Inflammatory macrophage treated with lipopolysaccharide for 4 hours (primary cell): ENCODE measurements at regions not wholly inside any gene's neighbourhood (a gene's known extent, or its start where the extent isn't known, plus 50 kb on each side); places are given as distances from the start of the nearest gene placed in this dataset.
"Not testable (repeated sequence)": the region's sequence is repeated elsewhere in the genome, so short reads cannot be mapped to it uniquely, and the experiment has no call there.

Source experiments
- DNase-seq: peaks from one replicate; pipeline ENCODE4 v3.0.0-alpha.2; 2020

GRCh38 chr2:186307871-186308270 is 178.2 kb upstream of the ZC3H15 start:
- DNase-seq, result no peak

GRCh38 chr2:186308347-186308746 is 177.7 kb upstream of the ZC3H15 start:
- no peak for DNase-seq

- no peak for DNase-seq
These were observed 176.2 kb upstream of the ZC3H15 start for GRCh38 chr2:186309901-186310300.

DNA sequence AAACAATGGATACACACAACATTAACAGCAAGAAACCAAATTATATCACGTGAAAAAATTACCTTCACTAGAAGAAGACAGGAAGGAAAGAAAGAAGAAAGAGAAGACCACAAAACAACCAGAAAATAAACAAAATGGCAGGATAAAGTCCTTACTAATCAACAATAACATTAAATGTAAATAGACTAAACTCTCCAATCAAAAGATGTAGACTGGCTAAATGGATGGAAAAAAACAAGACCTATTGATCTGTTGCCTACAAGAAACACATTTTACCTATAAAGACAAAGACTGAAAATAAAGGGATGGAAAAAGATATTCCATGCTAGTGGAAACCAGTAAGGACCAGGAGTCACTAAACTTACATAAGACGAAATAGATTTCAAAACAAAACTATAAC is 167.0 kb upstream of the ZC3H15 start:
- no peak for DNase-seq

GRCh38 chr2:186325827-186326535 is 160.1 kb upstream of the ZC3H15 start:
- DNase-seq, result no peak

DNA sequence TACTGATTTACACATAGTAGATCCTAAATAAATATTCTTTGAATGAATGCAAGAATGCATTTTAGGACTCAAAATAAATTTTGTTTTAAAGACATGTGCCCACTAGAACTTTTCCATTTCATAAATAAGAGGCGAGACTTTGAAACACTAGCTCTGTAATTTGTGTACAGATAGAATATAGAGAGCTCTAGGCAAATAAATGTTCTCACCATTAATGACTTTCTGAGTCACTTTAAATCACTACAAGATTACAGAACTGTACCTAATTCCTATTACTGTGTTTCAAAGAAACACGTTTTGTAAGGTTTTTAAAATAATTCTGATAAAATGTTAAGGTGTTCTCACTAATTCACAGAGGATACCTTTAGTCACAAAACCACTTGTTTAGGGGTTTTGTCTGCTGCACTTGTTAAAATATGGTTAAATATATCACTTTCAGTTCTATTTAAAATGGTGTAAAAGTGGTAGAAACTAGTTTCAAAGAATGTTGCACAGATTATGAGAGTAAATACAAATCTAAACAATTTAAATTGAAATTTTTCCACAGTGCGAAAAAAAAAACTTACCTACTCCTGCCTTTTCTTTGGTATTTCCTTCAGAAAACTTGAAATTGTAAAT is 158.7 kb upstream of the ZC3H15 start:
- no peak for DNase-seq

DNA sequence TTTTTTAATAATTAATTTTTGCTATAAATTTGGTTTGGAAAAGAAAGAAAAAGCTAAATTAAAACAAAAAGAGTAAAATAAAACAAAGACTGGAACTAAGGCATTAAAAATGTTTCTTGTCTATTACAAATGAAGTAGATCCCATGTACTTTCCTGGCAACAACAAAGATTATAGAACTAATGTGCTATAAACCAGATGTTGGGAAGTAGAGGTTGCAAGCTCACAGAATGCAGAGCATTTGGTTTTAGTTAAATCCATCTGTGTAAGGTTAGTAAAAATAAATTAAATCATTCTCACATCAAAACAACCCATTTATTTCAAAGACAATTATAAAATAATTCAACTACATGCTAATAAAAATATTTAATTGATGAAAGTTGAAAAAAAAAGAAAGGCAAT is 157.2 kb upstream of the ZC3H15 start:
- DNase-seq, result no peak

- DNase-seq, result no peak
These were observed 156.0 kb upstream of the ZC3H15 start for GRCh38 chr2:186330050-186330449.

DNA sequence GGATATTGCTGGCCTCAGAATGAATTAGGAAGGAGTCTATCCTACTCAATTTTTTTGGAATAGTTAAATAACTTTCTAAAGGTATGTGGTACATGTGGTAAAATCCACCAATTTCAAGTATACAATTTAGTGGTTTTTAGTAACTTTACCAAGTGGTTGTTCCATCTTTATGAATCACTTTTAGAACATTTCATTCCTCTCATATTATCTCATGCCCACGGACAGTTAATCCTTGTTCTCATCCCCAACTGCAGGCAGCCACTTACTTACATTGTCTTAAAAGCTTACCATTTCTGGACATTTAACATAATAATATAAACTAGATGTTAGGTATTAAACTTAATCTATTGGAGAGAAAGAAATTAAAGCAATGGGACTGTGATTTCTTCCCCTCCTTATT is 146.3 kb upstream of the ZC3H15 start:
- DNase-seq, result no peak

DNA sequence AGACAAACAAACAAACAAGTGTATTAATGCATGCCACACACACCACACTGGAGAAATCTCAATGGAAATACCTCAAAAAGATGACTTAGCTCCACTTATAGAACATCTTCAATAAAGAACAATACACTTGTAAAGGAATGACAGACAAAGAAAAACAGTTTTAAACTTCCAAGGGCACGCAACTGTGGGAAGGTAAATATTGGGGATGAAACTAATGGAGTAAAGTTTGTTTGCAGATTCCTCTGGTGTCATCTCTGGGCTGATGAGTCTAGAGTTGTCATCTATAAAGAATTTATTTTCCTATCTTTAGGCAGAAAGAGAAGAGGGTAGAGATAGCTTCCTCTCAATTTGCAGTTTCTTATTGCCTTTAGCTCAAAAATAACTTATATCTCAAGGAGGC is 144.0 kb upstream of the ZC3H15 start:
- DNase-seq, result no peak

DNA sequence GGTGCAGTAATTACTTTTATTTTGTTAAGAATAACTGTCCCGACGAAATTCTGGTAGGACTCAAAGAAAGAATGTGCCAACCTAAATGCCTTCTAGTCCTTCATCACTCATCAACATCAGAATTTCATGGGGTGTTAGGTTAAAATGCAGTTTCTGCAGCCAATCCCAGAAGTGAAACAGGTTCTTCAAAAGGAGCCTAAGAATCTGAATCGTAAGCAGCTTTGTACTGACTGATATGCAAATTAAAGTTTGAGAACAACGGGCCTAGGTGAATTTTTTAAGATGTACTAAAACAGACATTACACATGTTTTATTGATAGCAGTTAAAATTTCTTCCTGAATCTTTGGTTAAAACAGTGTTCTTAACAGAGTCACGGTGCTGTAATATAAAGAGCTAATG is 140.3 kb upstream of the ZC3H15 start:
- DNase-seq, result no peak

- no peak for DNase-seq
These were observed 139.8 kb upstream of the ZC3H15 start for GRCh38 chr2:186346216-186346615.

- no peak for DNase-seq
These were observed 138.6 kb upstream of the ZC3H15 start for GRCh38 chr2:186347472-186347871.

DNA sequence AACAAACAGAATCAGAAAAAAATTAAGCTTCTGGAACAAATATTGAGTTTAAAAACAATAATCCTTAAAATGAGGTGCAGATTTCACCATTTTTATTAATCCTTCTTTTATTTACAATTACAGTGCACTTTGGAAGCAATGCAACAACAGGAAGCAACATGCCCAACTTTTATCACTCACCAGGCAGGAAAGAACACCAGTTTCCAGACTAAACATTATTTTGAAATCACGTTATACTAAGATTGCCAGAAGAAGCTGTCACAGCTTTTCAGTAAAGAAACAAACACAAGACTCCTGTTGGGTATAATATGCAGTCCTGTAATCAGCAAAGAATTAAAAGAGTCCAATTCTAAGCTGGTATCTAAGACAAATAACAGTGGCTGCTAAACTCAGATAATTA is 137.9 kb upstream of the ZC3H15 start:
- DNase-seq, result no peak

DNA sequence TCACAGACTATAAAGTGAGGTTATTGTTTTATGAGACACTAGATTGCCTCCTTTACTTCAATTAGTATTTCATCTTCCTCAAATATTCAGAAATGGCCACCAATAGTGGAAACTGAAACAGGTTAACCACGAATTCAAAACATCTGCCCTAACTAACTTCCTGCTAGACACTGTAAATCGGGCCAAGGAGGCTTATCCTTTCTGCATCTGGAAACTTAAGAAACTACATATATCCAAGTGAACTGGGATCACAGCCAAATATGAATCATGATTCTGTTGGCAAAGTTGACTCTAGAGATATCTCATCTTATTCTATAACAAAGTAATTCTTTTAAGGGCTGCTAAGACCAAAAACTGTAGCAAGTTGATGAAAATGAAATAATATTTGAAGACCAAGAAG is 136.6 kb upstream of the ZC3H15 start:
- no peak for DNase-seq

- DNase-seq, result not testable (repeated sequence)
These were observed 131.9 kb upstream of the ZC3H15 start for GRCh38 chr2:186354160-186354559.

- DNase-seq, result no peak
These were observed 120.7 kb upstream of the ZC3H15 start for GRCh38 chr2:186365406-186365805.

- no peak for DNase-seq
These were observed 107.0 kb upstream of the ZC3H15 start for GRCh38 chr2:186379052-186379451.

DNA sequence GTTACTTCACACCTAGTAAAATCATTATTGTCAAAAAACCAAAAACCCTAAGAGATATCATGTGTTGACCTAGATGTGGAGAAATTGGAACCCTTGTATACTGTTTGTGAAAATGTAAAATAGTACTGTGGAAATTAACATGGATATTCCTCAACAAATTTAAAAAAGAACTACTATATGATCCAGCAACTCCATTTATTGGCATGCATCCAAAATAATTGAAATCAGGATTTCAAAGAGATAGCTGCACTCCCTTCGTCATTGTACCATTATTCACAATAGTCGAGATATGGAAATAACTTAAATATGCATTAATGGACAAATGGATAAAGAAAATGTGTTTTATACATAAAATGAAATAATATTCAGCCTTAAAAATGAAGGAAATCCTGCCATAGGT is 105.3 kb upstream of the ZC3H15 start:
- DNase-seq, result no peak

- no peak for DNase-seq
These were observed 104.5 kb upstream of the ZC3H15 start for GRCh38 chr2:186381573-186381972.

- no peak for DNase-seq
These were observed 103.1 kb upstream of the ZC3H15 start for GRCh38 chr2:186382932-186383331.

DNA sequence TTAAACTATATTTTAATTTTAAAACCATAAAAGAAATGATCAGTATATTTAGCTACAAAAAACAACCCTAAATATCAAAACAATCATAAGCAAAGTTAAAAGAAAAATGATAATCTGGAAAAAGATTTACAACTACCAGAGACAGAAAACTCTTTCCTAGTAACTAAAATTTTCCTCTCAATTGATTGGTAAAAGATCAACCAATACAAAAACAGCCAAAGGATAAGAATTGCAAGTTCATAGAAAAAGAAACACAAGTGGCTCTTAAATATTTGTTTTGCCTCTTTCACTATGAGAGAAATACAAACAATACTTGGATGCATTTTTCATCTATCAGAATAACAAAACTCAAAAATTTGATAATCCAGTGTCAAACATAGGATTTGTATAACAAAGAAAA is 101.8 kb upstream of the ZC3H15 start:
- DNase-seq, result no peak

DNA sequence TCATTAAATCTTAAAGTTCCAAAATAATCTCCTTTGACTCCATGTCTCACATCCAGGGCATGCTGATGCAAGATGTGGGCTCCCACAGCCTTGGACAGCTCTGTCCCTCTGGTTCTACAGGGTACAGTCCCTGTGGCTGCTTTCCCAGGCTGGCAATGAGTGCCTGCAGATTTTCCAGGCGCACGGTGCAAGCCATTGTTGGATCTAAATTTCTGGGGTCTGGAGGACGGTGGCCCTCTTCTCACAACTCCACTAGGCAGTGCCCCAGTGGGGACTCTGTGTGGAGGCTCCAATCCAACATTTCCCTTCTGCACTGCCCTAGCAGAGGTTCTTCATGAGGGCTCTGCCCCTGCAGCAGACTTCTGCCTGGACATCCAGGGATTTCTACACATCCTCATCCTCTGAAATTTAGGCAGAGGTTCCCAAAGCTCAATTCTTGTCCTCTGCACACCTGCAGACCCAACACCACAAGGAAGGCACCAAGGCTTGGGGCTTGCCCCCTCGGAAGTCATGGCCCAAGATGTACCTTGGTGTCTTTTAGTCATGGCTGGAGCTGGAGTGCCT is 100.3 kb upstream of the ZC3H15 start:
- not testable (repeated sequence) for DNase-seq

DNA sequence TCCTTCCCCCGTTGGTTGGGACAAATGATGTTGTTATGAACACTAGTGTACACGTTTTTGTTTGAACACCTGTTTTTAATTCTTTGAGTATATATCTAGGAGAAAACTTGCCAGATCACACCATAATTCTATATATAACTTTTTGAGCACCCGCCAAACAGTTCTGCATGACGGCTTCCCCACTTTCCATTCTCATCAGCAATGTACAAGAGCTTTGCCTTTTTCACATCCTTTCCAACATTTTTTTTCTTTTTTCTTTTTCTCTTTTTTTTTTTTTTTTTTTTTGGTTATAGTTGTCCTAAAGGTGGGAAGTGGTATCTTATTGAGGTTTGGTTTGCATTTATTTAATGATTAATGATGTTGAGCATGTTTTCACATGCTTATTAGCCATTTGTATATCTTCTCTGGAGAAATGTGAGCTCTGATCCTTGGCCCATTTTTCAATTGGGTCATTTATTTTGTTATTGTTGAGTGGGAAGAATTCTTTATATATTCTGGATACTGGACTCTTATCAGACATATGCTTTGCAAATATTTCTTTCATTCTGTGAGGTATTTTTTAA is 86.9 kb upstream of the ZC3H15 start:
- no peak for DNase-seq
